Central memory CD8-positive, alpha-beta T cell (primary cell): ENCODE measurements at regions not wholly inside any gene's neighbourhood (a gene's known extent, or its start where the extent isn't known, plus 50 kb on each side); places are given as distances from the start of the nearest gene placed in this dataset.
"Not testable (repeated sequence)": the region's sequence is repeated elsewhere in the genome, so short reads cannot be mapped to it uniquely, and the experiment has no call there.

Experiments used
- ATAC-seq: fragments of 150-1000 bp; cut with Tn5 transposase; replicated peaks from 2 replicates; pipeline ENCODE4 v1.10.0; 2022; ENCODE audit warnings: mild to moderate bottlenecking, moderate FRiP score, moderate number of reproducible peaks; ENCODE audit not compliant: poor library complexity, severe bottlenecking; ENCODE audit errors: extremely low read depth
- DNase-seq, 2 donors: peaks; one replicate each; pipeline ENCODE4 v3.0.0; 2021; ENCODE audit warnings: low spot score in 2 of 2
- H3K27ac Mint-ChIP-seq: one replicate; pipeline ENCODE4 v1.8.0; 2022; ENCODE audit warnings: low read depth, mild to moderate bottlenecking, moderate library complexity, mixed read lengths
- H3K27me3 Mint-ChIP-seq: one replicate; pipeline ENCODE4 v1.8.0; 2022; ENCODE audit warnings: mixed read lengths
- H3K36me3 Mint-ChIP-seq: one replicate; pipeline ENCODE4 v1.8.0; 2022; ENCODE audit warnings: mild to moderate bottlenecking, moderate library complexity, mixed read lengths; ENCODE audit not compliant: insufficient read depth
- H3K4me1 Mint-ChIP-seq: one replicate; pipeline ENCODE4 v1.8.0; 2022; ENCODE audit warnings: mixed read lengths
- H3K4me3 Mint-ChIP-seq: one replicate; pipeline ENCODE4 v1.8.0; 2022; ENCODE audit warnings: mild to moderate bottlenecking, moderate library complexity, mixed read lengths
- H3K9me3 Mint-ChIP-seq: one replicate; pipeline ENCODE4 v1.8.0; 2022; ENCODE audit warnings: mixed read lengths

DNA sequence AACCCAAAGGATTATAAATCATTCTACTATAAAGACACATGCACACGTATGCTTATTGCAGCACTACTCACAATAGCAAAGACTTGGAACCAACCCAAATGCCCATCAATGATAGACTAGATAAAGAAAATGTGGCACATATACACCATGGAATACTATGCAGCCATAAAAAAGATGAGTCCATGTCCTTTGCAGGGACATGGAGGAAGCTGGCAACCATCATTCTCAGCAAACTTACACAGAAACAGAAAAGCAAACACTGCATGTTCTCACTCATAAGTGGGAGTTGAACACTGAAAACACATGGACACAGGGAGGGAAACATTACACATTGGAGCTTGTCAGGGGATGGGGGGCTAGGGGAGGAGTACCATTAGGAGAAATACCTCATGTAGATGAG lies 262.6 kb downstream of the PDCD6IP start:
- not testable (repeated sequence) for H3K9me3 Mint-ChIP-seq, H3K4me1 Mint-ChIP-seq, H3K27ac Mint-ChIP-seq, ATAC-seq, DNase-seq, H3K36me3 Mint-ChIP-seq, H3K4me3 Mint-ChIP-seq
- H3K27me3 Mint-ChIP-seq: peaks cover 41% of the 10 kb centered on the region

DNA sequence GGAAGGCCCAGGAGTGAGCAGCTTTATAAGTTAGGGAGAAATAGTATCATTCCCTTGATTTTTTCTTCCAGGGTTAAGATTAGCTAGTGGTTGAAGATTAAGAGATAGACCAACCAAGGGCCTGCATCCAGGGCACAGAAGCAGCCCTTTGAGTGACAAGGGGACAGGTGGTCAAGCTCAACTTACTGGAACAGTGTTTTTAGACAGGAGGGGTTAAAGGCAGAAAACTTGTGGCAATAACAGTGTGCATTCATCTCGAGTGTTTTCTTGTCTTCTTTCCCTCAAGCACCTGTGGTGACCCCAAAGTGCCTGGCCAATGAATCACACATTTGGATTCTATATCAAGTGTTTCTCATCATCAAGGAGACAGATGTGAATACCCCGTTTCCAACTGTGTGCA lies 267.5 kb downstream of the PDCD6IP start:
- H3K27me3 Mint-ChIP-seq: no peaks in the 10 kb centered on the region
- H3K36me3 Mint-ChIP-seq: peaks cover under 1% of the 10 kb centered on the region
- H3K4me1 Mint-ChIP-seq: no peaks in the 10 kb centered on the region
- no peak overlapping the region for H3K4me3 Mint-ChIP-seq
- no peak overlapping the region for H3K27ac Mint-ChIP-seq
- no peak for ATAC-seq
- no peak for DNase-seq
- no peaks in the 10 kb centered on the region for H3K9me3 Mint-ChIP-seq

DNA sequence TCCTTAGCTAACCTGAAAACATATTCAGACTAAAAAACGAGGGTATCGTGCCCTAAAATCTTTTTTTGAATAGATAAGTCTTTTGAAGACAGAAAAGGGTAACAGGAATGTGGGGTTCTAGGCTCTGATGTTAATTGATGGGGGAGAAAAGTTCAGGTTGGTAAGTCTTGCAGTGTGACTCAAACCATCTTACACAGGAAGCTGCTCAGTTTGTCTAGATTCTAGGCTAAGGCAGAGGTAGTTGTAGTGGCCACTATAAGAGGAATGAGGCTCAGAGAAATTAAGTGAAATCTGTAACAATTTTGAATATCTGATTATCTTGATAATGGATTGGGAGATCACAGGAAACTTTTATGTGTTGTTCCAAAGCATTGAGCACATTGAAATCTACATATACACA lies 267.9 kb downstream of the PDCD6IP start:
- H3K27me3 Mint-ChIP-seq: no peaks in the 10 kb centered on the region
- no peak overlapping the region for H3K4me3 Mint-ChIP-seq
- H3K36me3 Mint-ChIP-seq: peaks cover 2% of the 10 kb centered on the region
- H3K9me3 Mint-ChIP-seq: no peaks in the 10 kb centered on the region
- H3K4me1 Mint-ChIP-seq: no peaks in the 10 kb centered on the region
- ATAC-seq (no peak), DNase-seq (no peak)
- no peak overlapping the region for H3K27ac Mint-ChIP-seq

DNA sequence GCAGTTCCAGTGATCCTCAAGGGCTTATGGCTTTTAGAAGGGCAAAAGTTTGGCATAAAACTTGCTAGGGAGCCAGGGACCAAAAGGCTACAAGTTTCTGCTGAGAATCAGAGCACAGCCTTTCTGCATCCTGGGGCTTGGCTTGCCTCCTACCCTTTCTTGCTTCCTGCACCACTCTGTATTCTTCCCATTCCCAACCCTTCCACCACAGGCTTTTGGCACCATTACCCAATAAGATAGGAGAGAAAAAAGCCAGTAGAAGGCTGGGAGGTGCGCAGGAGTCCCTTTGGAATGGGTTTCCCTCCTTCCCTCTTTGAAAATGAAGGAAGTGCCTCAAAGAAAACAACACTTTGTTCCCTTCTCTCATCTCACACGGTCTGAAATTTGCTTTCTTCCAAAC lies 268.6 kb downstream of the PDCD6IP start:
- Mint-ChIP-seq H3K4me3 (no peak overlapping the region), H3K9me3 (no peaks in the 10 kb centered on the region), H3K4me1 (no peaks in the 10 kb centered on the region), H3K27me3 (no peaks in the 10 kb centered on the region), H3K36me3 (peaks cover 2% of the 10 kb centered on the region), H3K27ac (no peak overlapping the region)
- DNase-seq (no peak), ATAC-seq (no peak)

DNA sequence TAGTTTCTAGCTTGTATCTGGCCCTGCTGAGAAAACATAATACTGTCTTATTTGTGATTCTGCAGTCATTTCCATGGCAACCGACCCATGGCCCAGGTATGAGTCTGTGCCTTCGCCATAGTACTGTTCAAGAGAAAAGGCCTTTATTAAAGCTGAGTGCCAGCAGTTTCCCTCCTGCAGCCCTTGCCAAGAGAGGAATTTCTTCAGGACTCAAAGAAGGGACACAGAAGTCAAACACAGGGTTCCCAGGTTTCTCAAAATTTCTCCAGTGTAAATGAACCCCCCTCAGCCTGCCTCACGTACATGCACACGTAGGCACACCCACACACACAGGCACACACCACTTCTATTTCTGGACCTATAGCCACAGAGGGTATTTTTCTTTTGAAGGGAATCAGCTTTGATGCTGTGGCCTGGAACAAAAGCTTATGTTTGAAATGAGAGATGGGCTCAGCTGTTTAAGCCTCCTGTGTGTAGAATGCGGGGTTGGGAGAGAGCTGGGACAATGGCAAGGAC lies 269.2 kb downstream of the PDCD6IP start:
- H3K27me3 Mint-ChIP-seq: no peaks in the 10 kb centered on the region
- H3K36me3 Mint-ChIP-seq: peaks cover 4% of the 10 kb centered on the region
- ATAC-seq: no peak
- no peaks in the 10 kb centered on the region for H3K4me1 Mint-ChIP-seq
- no peak overlapping the region for H3K4me3 Mint-ChIP-seq
- no peak for DNase-seq
- no peaks in the 10 kb centered on the region for H3K9me3 Mint-ChIP-seq
- no peak overlapping the region for H3K27ac Mint-ChIP-seq

DNA sequence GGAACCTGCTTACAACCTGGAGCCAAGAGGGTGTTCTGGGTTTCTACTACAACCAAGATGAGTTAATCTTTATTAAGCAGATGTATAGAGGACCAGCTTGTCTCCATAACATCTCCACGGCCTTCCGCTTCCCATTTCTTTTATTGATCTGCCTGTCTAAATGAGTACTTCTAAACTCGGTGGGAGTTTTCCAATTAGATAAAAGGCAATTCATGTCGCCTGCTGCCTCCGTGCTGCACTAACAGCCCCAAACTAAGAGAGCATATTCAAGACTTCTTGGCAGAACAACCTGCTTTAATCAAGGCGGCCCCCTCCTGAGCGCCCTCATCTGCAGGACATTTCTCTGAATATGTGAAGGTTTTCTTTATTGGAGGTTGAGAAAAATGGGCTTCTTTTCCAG lies 270.1 kb downstream of the PDCD6IP start:
- Mint-ChIP-seq H3K27ac (no peak overlapping the region), H3K9me3 (no peaks in the 10 kb centered on the region), H3K4me1 (no peaks in the 10 kb centered on the region), H3K36me3 (peaks cover 4% of the 10 kb centered on the region), H3K27me3 (no peaks in the 10 kb centered on the region), H3K4me3 (no peak overlapping the region)
- ATAC-seq (no peak), DNase-seq (no peak)

DNA sequence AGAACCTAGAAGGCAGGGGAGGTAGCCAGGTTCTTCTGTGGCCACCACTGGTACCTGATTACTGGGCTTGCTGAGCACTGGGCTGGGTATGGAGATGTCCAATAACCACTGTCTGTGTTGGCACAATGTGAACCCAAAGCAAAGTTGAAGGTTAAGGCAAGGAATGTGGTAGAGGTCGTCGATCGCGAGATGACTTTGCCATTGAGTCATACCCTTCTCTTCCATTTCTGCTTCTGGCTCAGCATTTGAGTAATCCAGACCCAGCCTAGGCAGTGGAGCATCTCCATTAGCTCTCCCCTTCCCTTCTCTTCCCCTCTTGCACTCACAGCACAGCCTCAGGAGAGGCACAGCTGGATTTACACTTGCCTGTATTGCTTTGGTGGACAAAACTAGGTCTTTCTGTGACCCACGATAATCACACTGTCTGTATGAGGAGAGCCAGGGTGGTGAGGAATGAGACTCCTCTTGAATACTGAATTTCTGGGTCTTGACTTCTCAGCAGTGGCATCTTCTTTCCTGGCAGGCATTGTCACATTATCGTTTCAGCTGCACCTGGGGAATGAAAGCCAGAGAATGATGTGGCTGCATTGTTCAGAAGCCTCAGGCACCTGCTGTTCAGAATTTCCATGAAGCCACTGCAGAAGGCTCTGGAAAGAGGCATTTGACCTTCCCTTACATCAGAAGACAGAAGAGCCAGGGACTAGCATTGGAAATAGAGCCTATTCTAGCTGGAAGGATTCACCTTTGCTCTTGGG lies 272.6 kb downstream of the PDCD6IP start:
- H3K27ac Mint-ChIP-seq: no peak overlapping the region

DNA sequence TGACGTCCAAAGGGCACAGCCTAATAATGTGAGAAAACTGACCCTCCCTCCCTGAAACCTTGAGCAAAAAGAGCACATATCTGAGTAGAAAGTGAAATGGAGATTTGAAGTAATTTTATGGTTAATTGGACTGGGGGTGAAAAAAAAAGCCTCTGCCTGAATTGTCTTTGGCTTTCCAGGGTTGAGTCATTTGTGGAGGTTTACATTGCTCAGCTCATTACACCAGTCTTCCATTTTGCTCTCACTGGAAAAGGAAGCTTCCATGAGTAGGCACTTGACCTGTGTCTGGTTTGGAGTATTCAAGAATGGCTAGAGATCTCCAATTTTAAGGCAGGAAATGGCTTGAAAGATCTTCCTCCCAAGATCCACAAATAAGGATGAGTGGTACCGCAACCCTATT lies 273.9 kb downstream of the PDCD6IP start:
- Mint-ChIP-seq H3K27ac (no peak overlapping the region), H3K4me1 (no peaks in the 10 kb centered on the region), H3K9me3 (no peaks in the 10 kb centered on the region), H3K27me3 (no peaks in the 10 kb centered on the region), H3K36me3 (peaks cover 6% of the 10 kb centered on the region), H3K4me3 (no peak overlapping the region)
- no peak for ATAC-seq
- no peak for DNase-seq

More for the DNA sequence above, 272.6 kb downstream of the PDCD6IP start:
- peaks cover 6% of the 10 kb centered on the region for H3K36me3 Mint-ChIP-seq
- no peak for ATAC-seq
- no peaks in the 10 kb centered on the region for H3K27me3 Mint-ChIP-seq
- no peak for DNase-seq
- H3K4me1 Mint-ChIP-seq: no peaks in the 10 kb centered on the region
- no peaks in the 10 kb centered on the region for H3K9me3 Mint-ChIP-seq
- no peak overlapping the region for H3K4me3 Mint-ChIP-seq

DNA sequence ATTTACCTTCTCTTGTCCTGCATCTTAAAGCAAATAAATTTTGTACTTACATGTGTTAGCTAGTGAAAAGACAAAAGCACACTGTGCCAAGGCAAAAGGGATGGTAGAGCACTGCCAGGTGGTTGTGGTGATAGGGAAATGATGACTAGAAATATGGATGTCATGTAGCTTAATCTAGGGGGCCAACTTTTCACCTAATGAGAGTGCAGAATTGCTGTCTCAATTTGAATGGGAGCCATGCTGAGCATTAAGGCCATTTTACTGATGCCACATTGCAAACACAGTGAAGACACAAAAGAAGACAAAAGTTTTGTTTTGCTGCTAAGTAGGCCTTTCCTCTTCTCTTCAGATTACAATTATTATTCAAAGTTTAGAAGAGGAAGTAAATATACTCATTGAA lies 274.7 kb downstream of the PDCD6IP start:
- no peak overlapping the region for H3K4me3 Mint-ChIP-seq
- no peaks in the 10 kb centered on the region for H3K27me3 Mint-ChIP-seq
- no peak for ATAC-seq
- no peak overlapping the region for H3K27ac Mint-ChIP-seq
- no peaks in the 10 kb centered on the region for H3K4me1 Mint-ChIP-seq
- H3K36me3 Mint-ChIP-seq: peaks cover 6% of the 10 kb centered on the region
- DNase-seq: no peak
- H3K9me3 Mint-ChIP-seq: no peaks in the 10 kb centered on the region

DNA sequence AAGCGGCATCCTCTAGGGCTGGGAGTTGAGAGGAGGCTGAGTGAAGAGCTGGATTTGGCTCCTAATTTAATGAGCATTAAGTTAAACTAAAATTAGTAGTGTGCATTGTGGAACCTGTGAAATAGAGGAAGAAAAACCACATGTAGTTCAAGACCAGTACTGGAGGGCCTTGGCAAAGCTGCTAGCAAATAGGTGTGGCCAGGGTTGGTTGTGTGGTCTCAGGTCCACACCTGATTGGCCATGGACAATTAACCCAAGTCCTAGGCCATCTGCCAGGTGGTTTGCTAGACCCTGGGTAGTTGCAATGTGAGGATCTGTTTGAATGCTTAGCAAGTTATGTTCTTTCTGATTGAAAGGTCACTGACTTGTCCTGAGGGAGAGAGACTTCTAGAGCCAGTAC lies 275.5 kb downstream of the PDCD6IP start:
- no peaks in the 10 kb centered on the region for H3K27me3 Mint-ChIP-seq
- DNase-seq (no peak), ATAC-seq (no peak)
- no peaks in the 10 kb centered on the region for H3K4me1 Mint-ChIP-seq
- no peak overlapping the region for H3K27ac Mint-ChIP-seq
- H3K4me3 Mint-ChIP-seq: no peak overlapping the region
- no peaks in the 10 kb centered on the region for H3K9me3 Mint-ChIP-seq
- peaks cover 6% of the 10 kb centered on the region for H3K36me3 Mint-ChIP-seq

DNA sequence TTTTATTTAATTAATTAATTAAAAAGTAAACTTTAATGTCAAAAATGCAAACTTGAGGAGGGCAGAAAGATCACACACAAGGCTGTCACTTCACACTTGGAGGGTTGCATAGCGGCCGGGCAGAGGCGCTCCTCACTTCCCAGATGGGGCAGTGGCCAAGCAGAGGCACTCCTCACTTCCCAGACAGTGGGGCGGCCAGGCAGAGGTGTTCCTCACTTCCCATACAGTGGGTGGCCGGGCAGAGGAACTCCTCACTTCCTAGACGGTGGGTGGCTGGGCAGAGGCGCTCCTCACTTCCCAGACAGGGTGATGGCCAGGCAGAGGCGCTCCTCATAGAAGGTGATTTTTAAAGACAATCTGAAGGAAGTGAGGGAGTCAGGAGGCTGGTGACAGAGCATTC lies 277.5 kb downstream of the PDCD6IP start:
- no peak for DNase-seq
- Mint-ChIP-seq H3K4me3 (no peak overlapping the region), H3K27ac (no peak overlapping the region), H3K4me1 (no peaks in the 10 kb centered on the region), H3K36me3 (peaks cover 6% of the 10 kb centered on the region), H3K27me3 (no peaks in the 10 kb centered on the region), H3K9me3 (no peaks in the 10 kb centered on the region)
- ATAC-seq: no peak

DNA sequence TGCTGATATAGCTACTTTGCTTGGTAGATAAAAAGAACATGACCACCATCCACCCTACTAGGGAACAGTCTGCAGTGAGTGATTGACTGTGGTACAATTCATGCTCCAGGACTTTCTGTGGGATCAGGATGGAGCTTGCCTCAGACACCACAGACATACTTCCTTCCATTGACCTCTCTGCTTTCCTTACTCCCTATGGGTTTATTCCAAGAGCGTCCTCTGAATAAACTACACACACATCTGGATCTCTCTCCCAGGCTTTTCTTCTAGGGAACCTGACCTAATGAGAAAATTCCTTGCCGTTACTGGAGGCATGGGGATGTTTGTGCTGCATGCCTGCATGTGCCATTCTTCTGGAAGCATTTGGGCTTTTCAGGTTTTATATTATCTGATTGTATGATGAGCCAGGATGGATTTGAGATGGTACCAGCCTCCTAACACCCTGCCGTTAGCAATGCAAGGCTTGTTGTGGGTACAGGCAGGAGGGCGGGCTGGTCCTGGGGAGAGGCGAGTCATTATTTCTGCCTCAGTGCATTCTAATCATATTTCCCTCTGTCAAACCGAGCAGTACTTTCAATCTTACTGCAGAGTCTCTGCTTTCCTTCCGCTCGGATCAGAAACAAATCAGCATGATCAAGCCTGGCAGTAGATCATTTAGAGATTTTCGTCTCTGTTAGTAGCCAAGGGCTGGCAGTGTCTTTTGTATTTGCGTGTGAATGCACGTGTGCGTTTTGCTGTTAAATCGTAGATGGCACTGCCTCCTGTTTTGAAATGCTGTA lies 279.2 kb downstream of the PDCD6IP start:
- DNase-seq (no peak), ATAC-seq (no peak)
- Mint-ChIP-seq H3K27ac (peak overlapping the region; percentile 14), H3K4me3 (no peak overlapping the region), H3K27me3 (no peaks in the 10 kb centered on the region), H3K36me3 (peaks cover 4% of the 10 kb centered on the region), H3K4me1 (no peaks in the 10 kb centered on the region), H3K9me3 (no peaks in the 10 kb centered on the region)

DNA sequence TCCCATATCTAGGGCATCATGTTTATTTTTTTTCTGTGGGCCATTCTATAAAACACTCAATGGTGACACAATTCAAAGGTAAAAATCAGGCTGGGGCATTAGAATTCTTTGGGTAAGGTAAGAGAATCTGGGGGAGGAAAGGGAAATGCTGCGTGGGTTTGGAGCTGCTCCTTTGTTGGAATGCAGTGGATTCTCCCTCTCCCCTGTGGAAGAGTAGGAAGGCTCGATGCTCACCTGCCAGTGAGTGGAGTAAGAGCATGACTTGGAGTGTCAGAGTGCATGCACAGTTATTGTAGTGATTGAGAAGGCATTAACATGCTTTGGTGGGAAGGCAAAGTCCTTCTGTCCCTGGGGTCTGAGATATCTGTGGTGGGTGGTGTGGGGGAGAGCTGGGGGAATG lies 280.0 kb downstream of the PDCD6IP start:
- peak overlapping the region; percentile 14 for H3K27ac Mint-ChIP-seq
- no peak overlapping the region for H3K4me3 Mint-ChIP-seq
- peaks cover 4% of the 10 kb centered on the region for H3K36me3 Mint-ChIP-seq
- H3K4me1 Mint-ChIP-seq: no peaks in the 10 kb centered on the region
- H3K9me3 Mint-ChIP-seq: no peaks in the 10 kb centered on the region
- H3K27me3 Mint-ChIP-seq: no peaks in the 10 kb centered on the region
- no peak for DNase-seq
- no peak for ATAC-seq
